ENCODE measurements at regions not wholly inside any gene's neighbourhood (a gene's known extent, or its start where the extent isn't known, plus 50 kb on each side); places are given as distances from the start of the nearest gene placed in this dataset.

DNA sequence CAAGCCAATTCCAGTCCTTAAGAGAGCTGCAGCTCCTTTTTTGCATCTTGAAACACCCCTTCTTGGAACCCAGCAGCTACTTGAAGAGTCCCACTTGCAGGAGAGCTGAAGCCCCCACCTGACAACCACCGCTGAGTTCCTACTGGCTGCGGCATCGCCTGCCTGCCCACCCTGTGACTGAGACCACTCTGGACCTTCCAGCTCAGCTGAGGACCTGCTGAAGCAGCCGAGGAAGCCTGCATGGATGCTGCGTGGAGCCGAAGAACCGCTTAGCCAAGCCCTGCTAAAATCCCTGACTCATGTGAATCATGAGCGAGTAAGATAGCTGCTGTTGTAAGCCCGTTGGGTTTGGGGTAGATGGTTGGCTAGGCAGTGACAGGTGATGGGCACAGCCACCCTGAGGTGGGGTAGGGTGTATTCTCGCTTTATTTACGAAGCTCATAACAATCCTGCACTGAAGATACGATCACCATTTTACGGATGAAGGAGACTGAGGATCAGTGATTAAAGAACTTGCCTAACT is 78.4 kb downstream of the INHBB start:
- no peak for TF ChIP-seq POLR2A (IDR thresholded peaks at IDR 0.05; ENCODE audit: low read depth, low read length)
- no peak for TF ChIP-seq TAF1 (IDR thresholded peaks at IDR 0.05; ENCODE audit: low read depth, low read length)
- no peak for TF ChIP-seq POLR2AphosphoS5 (IDR thresholded peaks at IDR 0.05; ENCODE audit: low read depth, low read length)

All from GM12891 (cell line).